Prostate gland (tissue), 2 donors: ENCODE measurements at regions not wholly inside any gene's neighbourhood (a gene's known extent, or its start where the extent isn't known, plus 50 kb on each side); places are given as distances from the start of the nearest gene placed in this dataset.

ENCODE experiments used
- CTCF ChIP-seq, 4 experiments: fragments of 200-600 bp in 2 of 4; fragments of 450-650 bp in 2 of 4; sonication (generic) in 2 of 4; IDR thresholded peaks; 1 replicate in 3 of 4; 2 replicates in 1 of 4; pipeline ENCODE4 v1.5.1; 2016 to 2019; ENCODE audit warnings: antibody characterized with exemption in 4 of 4, mild to moderate bottlenecking in 2 of 4, moderate library complexity in 2 of 4
- POLR2A ChIP-seq: fragments of 450-650 bp; IDR thresholded peaks from one replicate; pipeline ENCODE4 v1.6.1; 2016; ENCODE audit warnings: antibody characterized with exemption, mild to moderate bottlenecking
- POLR2AphosphoS5 ChIP-seq: sonication (generic); formaldehyde crosslinking; IDR thresholded peaks from one replicate; pipeline ENCODE4 v1.6.1; 2017; ENCODE audit warnings: antibody characterized with exemption

- TF ChIP-seq CTCF (IDR thresholded peaks at IDR 0.05) (no peak), POLR2A (no peak), POLR2AphosphoS5 (no peak)
Observed at GRCh38 chr1:57789936-57790335, 366.1 kb upstream of the DAB1 start.
